GM12874 (cell line): ENCODE measurements at regions not wholly inside any gene's neighbourhood (a gene's known extent, or its start where the extent isn't known, plus 50 kb on each side); places are given as distances from the start of the nearest gene placed in this dataset.

Experiments used
- TF ChIP-seq, protein P1 (sequence below): IDR thresholded peaks from 2 replicates; pipeline ENCODE4 v1.5.1; 2011; ENCODE audit warnings: low read depth, mild to moderate bottlenecking, control low read depth, low read length, moderate library complexity; ENCODE audit not compliant: insufficient read depth

DNA sequence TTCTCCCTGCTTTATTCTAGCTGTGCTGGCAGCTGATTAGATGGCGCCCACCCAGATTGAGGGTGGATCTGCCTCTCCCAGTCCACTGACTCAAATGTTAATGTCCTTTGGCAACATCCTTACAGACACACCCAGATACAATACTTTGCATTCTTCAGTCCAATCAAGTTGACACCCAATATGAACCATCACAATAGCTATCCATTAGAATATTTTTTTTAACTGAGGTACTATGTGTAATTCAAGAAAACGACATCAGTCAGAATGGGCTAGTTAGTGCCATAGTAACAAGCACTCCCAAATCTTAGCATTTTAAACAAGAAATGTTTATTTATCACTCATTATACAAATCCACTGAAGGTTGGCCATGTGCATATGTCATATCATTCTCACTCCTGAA, 723.1 kb downstream of the NR2F2 start:
- TF ChIP-seq, protein P1, sequence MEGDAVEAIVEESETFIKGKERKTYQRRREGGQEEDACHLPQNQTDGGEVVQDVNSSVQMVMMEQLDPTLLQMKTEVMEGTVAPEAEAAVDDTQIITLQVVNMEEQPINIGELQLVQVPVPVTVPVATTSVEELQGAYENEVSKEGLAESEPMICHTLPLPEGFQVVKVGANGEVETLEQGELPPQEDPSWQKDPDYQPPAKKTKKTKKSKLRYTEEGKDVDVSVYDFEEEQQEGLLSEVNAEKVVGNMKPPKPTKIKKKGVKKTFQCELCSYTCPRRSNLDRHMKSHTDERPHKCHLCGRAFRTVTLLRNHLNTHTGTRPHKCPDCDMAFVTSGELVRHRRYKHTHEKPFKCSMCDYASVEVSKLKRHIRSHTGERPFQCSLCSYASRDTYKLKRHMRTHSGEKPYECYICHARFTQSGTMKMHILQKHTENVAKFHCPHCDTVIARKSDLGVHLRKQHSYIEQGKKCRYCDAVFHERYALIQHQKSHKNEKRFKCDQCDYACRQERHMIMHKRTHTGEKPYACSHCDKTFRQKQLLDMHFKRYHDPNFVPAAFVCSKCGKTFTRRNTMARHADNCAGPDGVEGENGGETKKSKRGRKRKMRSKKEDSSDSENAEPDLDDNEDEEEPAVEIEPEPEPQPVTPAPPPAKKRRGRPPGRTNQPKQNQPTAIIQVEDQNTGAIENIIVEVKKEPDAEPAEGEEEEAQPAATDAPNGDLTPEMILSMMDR, result no peak

DNA sequence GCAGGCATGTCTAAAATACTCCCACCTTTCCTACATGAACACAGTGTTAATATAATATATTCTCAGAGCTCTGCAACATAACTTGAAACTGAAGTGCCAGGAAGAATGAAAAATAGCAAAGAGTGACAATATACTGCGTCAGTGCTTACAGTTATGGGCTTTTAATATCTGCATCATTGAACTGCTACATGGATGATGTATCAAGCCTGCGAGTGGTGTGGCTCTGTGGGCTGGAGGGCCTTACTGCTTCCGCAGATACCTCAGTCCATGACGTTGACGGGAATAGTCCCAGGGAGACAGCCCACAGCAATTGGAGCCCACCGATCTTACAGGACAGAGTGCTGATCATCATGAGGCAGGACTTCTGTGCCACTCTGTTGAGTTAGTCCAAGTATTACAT, 727.0 kb downstream of the NR2F2 start:
- TF ChIP-seq, protein P1, result no peak

DNA sequence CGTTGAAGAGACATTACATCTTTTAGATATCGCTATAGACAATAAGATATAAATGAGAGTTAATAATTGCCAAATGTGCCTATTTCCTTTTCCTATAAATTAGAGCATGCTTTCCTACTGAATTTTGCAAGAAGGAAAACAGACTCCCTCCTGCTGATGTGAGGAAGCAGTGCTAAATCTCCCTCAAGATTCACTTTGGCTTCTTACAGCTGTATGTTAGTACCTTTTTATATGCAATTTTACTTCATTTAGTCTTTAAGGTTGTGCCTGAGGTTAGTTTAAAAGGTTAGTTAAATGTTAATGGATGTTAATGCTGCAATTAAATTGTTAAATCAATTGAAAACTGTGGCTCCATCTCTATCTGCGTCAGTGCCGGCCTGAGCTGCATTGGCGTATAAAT, 728.8 kb downstream of the NR2F2 start:
- TF ChIP-seq, protein P1, result no peak

DNA sequence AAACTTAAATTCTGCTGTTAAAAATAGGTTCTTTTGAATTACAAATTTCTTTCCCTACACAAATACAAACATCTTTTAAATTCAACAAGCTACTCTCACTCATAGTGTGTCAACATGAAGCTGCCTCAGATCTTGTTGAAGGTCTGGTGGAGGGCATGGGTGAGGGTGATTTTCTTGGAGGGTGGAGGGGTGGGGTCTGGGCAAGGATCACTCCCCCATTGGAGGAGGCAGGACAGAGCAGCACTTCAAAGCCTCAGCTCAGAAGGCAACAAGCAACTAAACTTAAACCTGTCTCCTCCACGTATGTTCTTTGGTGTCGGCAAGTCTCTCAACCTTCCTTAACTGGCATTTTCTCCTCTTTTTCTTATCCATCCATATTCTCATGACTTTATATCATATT, 730.9 kb downstream of the NR2F2 start:
- TF ChIP-seq, protein P1, result no peak

DNA sequence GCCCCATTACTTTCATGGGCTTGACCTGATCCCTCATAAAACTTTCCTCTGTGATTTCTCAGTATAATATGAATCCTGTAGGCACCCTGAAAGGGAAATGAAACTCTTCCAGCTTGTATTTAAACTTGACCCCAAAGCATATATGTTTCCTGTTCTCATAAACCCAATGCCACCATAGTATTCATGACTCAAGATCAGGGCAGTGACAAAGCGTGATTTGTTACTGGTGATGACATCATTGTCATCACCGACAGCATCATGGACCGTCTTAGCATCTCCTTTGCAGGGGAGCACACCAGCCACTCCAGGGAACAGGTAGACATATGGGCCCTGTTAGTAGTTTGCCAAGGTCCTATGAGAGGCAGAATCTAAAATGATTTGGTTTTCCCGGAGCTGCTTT, 741.2 kb downstream of the NR2F2 start:
- TF ChIP-seq, protein P1, result no peak

DNA sequence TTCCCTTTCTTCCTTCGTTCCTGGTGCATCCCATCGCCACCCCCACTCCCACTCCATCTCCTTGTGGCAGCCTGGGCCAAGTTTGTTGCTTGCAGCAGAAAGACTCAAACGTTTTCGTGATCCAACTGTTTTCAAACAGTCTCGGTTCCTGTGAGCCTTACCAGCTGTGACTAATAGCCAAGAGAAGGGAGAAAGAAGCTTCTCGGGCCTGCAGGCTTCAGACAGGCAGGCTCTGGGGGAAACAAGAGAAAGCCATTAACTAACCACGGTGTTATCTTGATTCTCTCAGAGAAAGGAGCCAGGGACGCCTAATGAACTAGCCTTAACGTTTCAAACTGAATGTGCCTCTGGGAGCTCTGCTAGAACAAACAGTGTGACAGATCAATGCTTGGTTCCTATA, 742.0 kb downstream of the NR2F2 start:
- TF ChIP-seq, protein P1, result no peak

DNA sequence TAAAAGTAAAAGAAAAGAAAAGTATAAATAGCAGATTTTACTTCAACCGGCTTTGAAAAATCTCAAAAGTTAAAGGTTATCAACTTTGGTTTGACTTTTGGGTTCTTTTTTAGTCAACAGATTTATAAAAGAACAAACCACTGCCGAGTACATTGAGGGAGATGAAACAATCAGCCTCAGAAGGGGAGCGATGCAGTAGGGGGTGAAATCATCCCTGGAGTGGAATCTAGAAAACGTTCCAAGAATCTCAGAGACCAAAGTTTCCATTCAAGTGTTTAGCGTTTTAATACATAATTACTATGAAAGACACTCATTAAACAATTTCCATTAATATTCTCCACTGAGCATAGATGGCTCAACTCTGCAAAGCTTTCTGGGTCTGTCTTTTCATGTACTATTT, 745.5 kb downstream of the NR2F2 start:
- TF ChIP-seq, protein P1, result no peak

DNA sequence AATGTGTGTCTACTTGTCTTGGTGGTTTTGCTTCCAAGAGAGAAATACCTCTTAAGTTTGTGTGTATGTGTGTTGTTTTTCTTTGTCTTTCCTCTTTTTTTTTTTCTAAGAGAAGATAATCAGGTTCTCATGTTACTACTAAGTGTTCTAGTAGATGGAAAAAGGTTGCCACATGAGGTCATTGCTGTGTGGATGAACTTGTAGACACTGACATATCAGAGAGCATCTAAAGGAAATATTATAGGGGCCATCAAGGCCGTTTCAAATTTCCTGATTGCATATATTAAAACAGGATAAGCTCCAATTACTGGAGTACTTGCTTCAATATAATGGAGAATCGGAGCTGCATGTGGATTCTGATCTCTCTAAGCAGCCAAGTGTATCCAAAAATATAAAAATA, 747.5 kb downstream of the NR2F2 start:
- TF ChIP-seq, protein P1, result no peak
